ENCODE measurements at regions not wholly inside any gene's neighbourhood (a gene's known extent, or its start where the extent isn't known, plus 50 kb on each side); places are given as distances from the start of the nearest gene placed in this dataset.

DNA sequence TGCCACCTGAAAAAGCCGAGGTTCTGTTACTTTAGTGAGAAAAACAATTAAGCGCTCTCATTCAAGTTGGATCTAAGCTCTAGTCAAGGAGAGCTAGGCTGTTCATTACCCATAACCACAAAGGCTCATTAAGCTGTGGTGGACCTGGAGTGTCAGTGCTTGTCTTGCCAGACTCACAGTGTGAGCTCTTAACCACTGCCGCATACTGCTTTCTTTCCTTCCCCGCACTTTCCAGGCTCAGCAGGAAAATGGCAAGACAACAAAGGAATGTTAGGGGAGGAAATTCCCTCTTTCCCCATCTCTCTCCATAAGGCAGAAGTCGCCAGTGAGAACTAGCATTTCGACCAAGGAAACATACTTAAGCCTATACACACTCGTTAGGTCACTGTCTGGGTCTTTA is 467.3 kb downstream of the ENC1 start:
- H3K4me3 Mint-ChIP-seq (ENCODE audit: low read depth), result no peak overlapping the region
- peaks cover 6% of the 10 kb centered on the region for H3K4me1 Mint-ChIP-seq (ENCODE audit: low read depth)
- TF ChIP-seq, protein P1, sequence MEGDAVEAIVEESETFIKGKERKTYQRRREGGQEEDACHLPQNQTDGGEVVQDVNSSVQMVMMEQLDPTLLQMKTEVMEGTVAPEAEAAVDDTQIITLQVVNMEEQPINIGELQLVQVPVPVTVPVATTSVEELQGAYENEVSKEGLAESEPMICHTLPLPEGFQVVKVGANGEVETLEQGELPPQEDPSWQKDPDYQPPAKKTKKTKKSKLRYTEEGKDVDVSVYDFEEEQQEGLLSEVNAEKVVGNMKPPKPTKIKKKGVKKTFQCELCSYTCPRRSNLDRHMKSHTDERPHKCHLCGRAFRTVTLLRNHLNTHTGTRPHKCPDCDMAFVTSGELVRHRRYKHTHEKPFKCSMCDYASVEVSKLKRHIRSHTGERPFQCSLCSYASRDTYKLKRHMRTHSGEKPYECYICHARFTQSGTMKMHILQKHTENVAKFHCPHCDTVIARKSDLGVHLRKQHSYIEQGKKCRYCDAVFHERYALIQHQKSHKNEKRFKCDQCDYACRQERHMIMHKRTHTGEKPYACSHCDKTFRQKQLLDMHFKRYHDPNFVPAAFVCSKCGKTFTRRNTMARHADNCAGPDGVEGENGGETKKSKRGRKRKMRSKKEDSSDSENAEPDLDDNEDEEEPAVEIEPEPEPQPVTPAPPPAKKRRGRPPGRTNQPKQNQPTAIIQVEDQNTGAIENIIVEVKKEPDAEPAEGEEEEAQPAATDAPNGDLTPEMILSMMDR (IDR thresholded peaks at IDR 0.05; ENCODE audit: unreplicated experiment), result no peak
- no peaks in the 10 kb centered on the region for H3K9me3 Mint-ChIP-seq (ENCODE audit: low read depth)
- no peaks in the 10 kb centered on the region for H3K36me3 Mint-ChIP-seq (ENCODE audit: insufficient read depth)
- H3K27ac Mint-ChIP-seq, result no peak overlapping the region
- H3K27me3 Mint-ChIP-seq, result peaks cover 16% of the 10 kb centered on the region
- DNase-seq (ENCODE audit: low spot score, unreplicated experiment), result no peak

- DNase-seq (ENCODE audit: low spot score, unreplicated experiment), result no peak
- no peak overlapping the region for H3K4me3 Mint-ChIP-seq (ENCODE audit: low read depth)
- H3K4me1 Mint-ChIP-seq (ENCODE audit: low read depth), result peaks cover 6% of the 10 kb centered on the region
- TF ChIP-seq, protein P1 (IDR thresholded peaks at IDR 0.05; ENCODE audit: unreplicated experiment), result no peak
- H3K27me3 Mint-ChIP-seq, result peaks cover 9% of the 10 kb centered on the region
- H3K36me3 Mint-ChIP-seq (ENCODE audit: insufficient read depth), result no peaks in the 10 kb centered on the region
- no peak overlapping the region for H3K27ac Mint-ChIP-seq
- no peaks in the 10 kb centered on the region for H3K9me3 Mint-ChIP-seq (ENCODE audit: low read depth)
These were observed 470.8 kb downstream of the ENC1 start for GRCh38 chr5:74169701-74170100.

- H3K4me3 Mint-ChIP-seq (ENCODE audit: low read depth), result no peak overlapping the region
These were observed 472.6 kb downstream of the ENC1 start for GRCh38 chr5:74167930-74168315.

DNA sequence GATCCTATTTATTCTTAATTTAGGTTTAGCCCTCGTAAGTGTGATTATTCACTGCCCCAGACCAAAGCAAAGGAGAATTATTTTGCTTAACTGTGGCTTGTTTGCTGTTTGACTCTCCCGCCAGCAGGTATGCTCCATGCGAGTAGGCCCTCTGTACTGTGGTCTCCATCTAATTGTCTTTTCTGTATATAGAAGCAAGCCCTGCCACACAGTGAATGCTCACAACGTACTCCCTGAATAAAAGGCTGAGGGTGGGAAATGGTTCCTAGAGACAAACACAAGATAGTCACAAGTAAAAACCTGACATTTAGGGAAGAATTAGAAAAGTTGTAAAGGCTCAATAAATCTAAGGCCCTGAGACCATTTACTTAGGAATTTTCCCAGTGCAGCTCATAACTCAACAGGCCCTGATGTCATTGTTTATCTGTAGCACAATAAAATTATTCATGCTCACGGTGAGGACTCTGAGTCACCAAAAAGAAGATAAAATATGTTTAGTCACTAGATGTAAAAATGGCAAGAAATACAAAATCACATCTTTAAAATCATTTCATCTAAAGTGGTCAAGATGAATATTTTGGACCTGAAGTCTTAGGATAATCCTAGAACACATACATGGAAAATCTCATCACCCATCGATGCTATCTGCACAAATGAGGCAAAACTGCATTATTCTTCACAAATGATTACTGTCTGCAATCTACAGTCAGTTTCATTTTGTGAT is 473.2 kb downstream of the ENC1 start:
- Mint-ChIP-seq H3K27ac (no peak overlapping the region), H3K9me3 (ENCODE audit: low read depth) (no peaks in the 10 kb centered on the region)

More at GRCh38 chr5:74167930-74168315, 472.6 kb downstream of the ENC1 start:
- DNase-seq (ENCODE audit: low spot score, unreplicated experiment), result no peak
- Mint-ChIP-seq H3K27ac (no peak overlapping the region), H3K27me3 (peaks cover 6% of the 10 kb centered on the region), H3K9me3 (ENCODE audit: low read depth) (no peaks in the 10 kb centered on the region), H3K36me3 (ENCODE audit: insufficient read depth) (no peaks in the 10 kb centered on the region), H3K4me1 (ENCODE audit: low read depth) (no peaks in the 10 kb centered on the region)
- TF ChIP-seq, protein P1 (IDR thresholded peaks at IDR 0.05; ENCODE audit: unreplicated experiment), result no peak

DNA sequence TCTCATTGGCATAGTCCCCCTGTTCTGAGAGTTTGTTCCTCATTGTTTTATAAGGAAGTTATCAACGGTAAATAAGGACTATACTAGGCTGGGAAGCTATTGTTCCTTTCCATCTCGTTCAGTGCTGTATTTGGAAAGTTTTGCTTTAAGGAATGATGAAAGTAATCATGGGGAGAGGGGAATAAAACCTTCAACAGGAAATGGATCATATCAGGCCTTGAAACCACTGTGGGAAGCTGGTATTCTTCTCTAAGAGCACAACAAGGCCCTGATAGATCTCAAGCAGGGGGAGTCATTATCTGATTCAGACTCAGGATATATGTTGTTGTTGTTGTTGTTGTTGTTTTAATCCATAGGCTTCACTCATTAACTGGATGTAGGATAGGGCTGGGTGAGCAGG is 474.5 kb downstream of the ENC1 start:
- H3K9me3 Mint-ChIP-seq (ENCODE audit: low read depth), result no peaks in the 10 kb centered on the region
- H3K4me3 Mint-ChIP-seq (ENCODE audit: low read depth), result no peak overlapping the region
- DNase-seq (ENCODE audit: low spot score, unreplicated experiment), result no peak
- TF ChIP-seq, protein P1 (IDR thresholded peaks at IDR 0.05; ENCODE audit: unreplicated experiment), result no peak
- H3K27ac Mint-ChIP-seq, result no peak overlapping the region
- no peaks in the 10 kb centered on the region for H3K4me1 Mint-ChIP-seq (ENCODE audit: low read depth)
- peaks cover 3% of the 10 kb centered on the region for H3K27me3 Mint-ChIP-seq
- no peaks in the 10 kb centered on the region for H3K36me3 Mint-ChIP-seq (ENCODE audit: insufficient read depth)

More for the DNA sequence above, 473.2 kb downstream of the ENC1 start:
- DNase-seq (ENCODE audit: low spot score, unreplicated experiment), result no peak
- no peaks in the 10 kb centered on the region for H3K4me1 Mint-ChIP-seq (ENCODE audit: low read depth)
- no peak overlapping the region for H3K4me3 Mint-ChIP-seq (ENCODE audit: low read depth)
- TF ChIP-seq, protein P1 (IDR thresholded peaks at IDR 0.05; ENCODE audit: unreplicated experiment), result no peak
- H3K27me3 Mint-ChIP-seq, result peaks cover 3% of the 10 kb centered on the region
- H3K36me3 Mint-ChIP-seq (ENCODE audit: insufficient read depth), result no peaks in the 10 kb centered on the region
